Heart left ventricle (tissue), 16 donors: ENCODE measurements at regions not wholly inside any gene's neighbourhood (a gene's known extent, or its start where the extent isn't known, plus 50 kb on each side); places are given as distances from the start of the nearest gene placed in this dataset.

Source experiments
- ATAC-seq, 4 donors: fragments of 200-7000 bp; cut with Tn5 transposase; one replicate each; pipeline ENCODE4 v1.9.1; 2020 to 2022; ENCODE audit warnings: moderate library complexity in 4 of 4, mild to moderate bottlenecking in 3 of 4, moderate number of reproducible peaks in 1 of 4
- DNase-seq, 5 donors: peaks; one replicate each; pipeline ENCODE4 v3.0.0-alpha.2; 2020
- H3K27ac ChIP-seq, 12 donors: fragments of 200-600 bp; sonication (generic) in 4 of 12; one replicate each; pipeline versions ENCODE4 v1.5.0 to v1.8.0; 2016 to 2022; ENCODE audit warnings: mild to moderate bottlenecking in 2 of 12
- H3K27me3 ChIP-seq, 9 donors: fragments of 200-600 bp; sonication (generic) in 2 of 9; one replicate each; pipeline versions ENCODE4 v1.5.1 to v1.8.0; 2016 to 2022; ENCODE audit warnings: mild to moderate bottlenecking in 3 of 9
- H3K36me3 ChIP-seq, 9 donors: fragments of 200-600 bp; sonication (generic) in 2 of 9; one replicate each; pipeline versions ENCODE4 v1.5.0 to v1.8.0; 2018 to 2022; ENCODE audit warnings: mild to moderate bottlenecking in 2 of 9
- H3K4me1 ChIP-seq, 12 donors: fragments of 200-600 bp; sonication (generic) in 4 of 12; one replicate each; pipeline versions ENCODE4 v1.5.0 to v1.8.0; 2016 to 2022; ENCODE audit warnings: mild to moderate bottlenecking in 3 of 12
- H3K4me3 ChIP-seq, 12 donors: fragments of 200-600 bp; sonication (generic) in 4 of 12; one replicate each; pipeline versions ENCODE4 v1.5.0 to v1.8.0; 2017 to 2022; ENCODE audit warnings: mild to moderate bottlenecking in 9 of 12, moderate library complexity in 4 of 12
- H3K9me3 ChIP-seq, 12 donors: fragments of 200-600 bp; sonication (generic) in 4 of 12; one replicate each; pipeline versions ENCODE4 v1.5.0 to v1.8.0; 2016 to 2022; ENCODE audit warnings: mild to moderate bottlenecking in 1 of 12
- CTCF ChIP-seq, 12 donors: fragments of 200-600 bp; sonication (generic) in 4 of 12; IDR thresholded peaks; one replicate each; pipeline versions ENCODE4 v1.5.0 to v1.8.0; 2018 to 2022; ENCODE audit warnings: antibody characterized with exemption in 12 of 12, mild to moderate bottlenecking in 5 of 12
- POLR2A ChIP-seq, 2 donors: fragments of 450-650 bp; IDR thresholded peaks; one replicate each; pipeline ENCODE4 v1.6.1; 2017; ENCODE audit warnings: antibody characterized with exemption in 2 of 2, mild to moderate bottlenecking in 2 of 2, moderate library complexity in 2 of 2
- WGBS, 4 donors: extraction: QIAGEN DNeasy Blood & Tissue Kit in 2 of 4; methylation state at CpG; one replicate each; pipeline versions ENCODE4 v1.1.5 to v1.1.7; 2013 to 2018; 5-methylcytosine and 5-hydroxymethylcytosine counted together
- intact Hi-C, 10 donors: fragments of 100-400 bp; cut with DNase I; formaldehyde crosslinking; loops; one replicate each; pipeline versions ENCODE4 v1.11.1 to v1.14.2; 2022
- donor health status: ischemic (EF 13 %, LVEDD 7.1; RV severe dilation, severe dysfunction).
- donor health status: healthy with polysubstance abuse.
- donor health status: DM: no; HTN: yes; CAD: no.
- donor health status: DM: no; HTN: no; CAD: no.
- donor health status: ischemic (EF 25% LVEDD 6.9; RV normal size, moderate dysfunction).
- donor health status: ischemic (EF 25% LVEDD 5.7; RV mildly dilated, moderate dysfunction).
- donor health status: healthy.
- donor health status: DM: yes; HTN: yes; CAD: no.
- donor health status: ischemic (EF 35%, LVEDD 5.7; RV mildly dilated, moderate dysfunction).
- donor health status: nonischemic (EF 11% LVEDD 7.7; RV severe dilation, severe dysfunction).
- donor health status: DM: yes; HTN: yes; CAD: no.
- donor health status: PGD.
- donor health status: ischemic (EF 29% LVEDD 5.4; RV normal size, mild dysfunction).
- donor health status: nonischemic (EF 23%, LVEDD 6.1; RV moderate dilation, normal function).

GRCh38 chr18:68533641-68534040, 181.3 kb downstream of the TMX3 start:
- Histone ChIP-seq H3K4me1 (no peaks in the 10 kb centered on the region), H3K36me3 (no peaks in the 10 kb centered on the region), H3K27me3 (no peaks in the 10 kb centered on the region), H3K9me3 (no peaks in the 10 kb centered on the region), H3K4me3 (no peak overlapping the region), H3K27ac (no peak overlapping the region)
- 25 to 35% (median 31%) methylated on average over 2 of the region's 2 CpGs for WGBS, 4 donors
- no peak for DNase-seq
- TF ChIP-seq CTCF (IDR thresholded peaks at IDR 0.05), result no peak
- no peak for TF ChIP-seq POLR2A (IDR thresholded peaks at IDR 0.05)
- no peak for ATAC-seq
- intact Hi-C loops, result no loop called here

DNA sequence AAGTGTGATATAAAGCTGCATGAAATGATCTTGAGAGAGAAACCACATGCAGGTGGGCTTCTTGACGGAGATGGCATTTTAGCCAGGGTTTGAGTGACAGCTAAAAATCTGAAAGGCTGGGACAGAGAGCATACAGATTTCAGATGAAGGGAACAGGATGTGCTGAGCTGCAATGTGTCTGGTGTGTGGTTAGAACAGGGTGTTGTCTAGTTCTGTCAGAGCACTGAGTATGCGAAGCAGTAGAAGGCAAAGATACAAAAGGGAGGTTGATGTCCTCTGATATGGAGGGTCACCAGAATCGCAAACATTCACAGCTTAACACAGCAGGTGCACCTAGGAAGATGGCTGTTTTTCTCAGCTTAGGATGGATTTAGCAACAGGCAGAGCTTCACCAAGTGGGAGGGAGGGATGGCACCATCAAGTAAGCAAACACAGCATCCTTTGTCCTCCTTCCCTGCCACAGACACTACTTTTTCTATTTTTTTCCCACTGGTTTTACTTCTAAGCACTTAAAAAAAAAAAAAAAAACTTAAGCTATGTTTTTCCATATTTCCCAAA, 182.5 kb downstream of the TMX3 start:
- no peaks in the 10 kb centered on the region for H3K4me1 ChIP-seq
- H3K36me3 ChIP-seq, result no peaks in the 10 kb centered on the region
- no peak overlapping the region for H3K27ac ChIP-seq
- no peak for DNase-seq
- no peak for TF ChIP-seq POLR2A (IDR thresholded peaks at IDR 0.05)
- TF ChIP-seq CTCF (IDR thresholded peaks at IDR 0.05), result no peak
- no peaks in the 10 kb centered on the region for H3K27me3 ChIP-seq
- ATAC-seq, result no peak
- intact Hi-C loops, result no loop called here
- H3K9me3 ChIP-seq, result no peaks in the 10 kb centered on the region
- no peak overlapping the region for H3K4me3 ChIP-seq
- 71 to 78% (median 73%) methylated on average over 3 of the region's 3 CpGs for WGBS, 4 donors

- no peak for DNase-seq
- no peak for TF ChIP-seq POLR2A (IDR thresholded peaks at IDR 0.05)
- TF ChIP-seq CTCF (IDR thresholded peaks at IDR 0.05), result no peak
- Histone ChIP-seq H3K27ac (no peak overlapping the region), H3K36me3 (no peaks in the 10 kb centered on the region), H3K27me3 (no peaks in the 10 kb centered on the region), H3K9me3 (no peaks in the 10 kb centered on the region), H3K4me3 (no peak overlapping the region), H3K4me1 (no peaks in the 10 kb centered on the region)
- WGBS, 4 donors, result 63 to 77% (median 75%) methylated on average over 2 of the region's 2 CpGs
- intact Hi-C loops, result no loop called here
- no peak for ATAC-seq
Observed at GRCh38 chr18:68525091-68525490, 189.8 kb downstream of the TMX3 start.

GRCh38 chr18:68520406-68521075, 194.4 kb downstream of the TMX3 start:
- no peak overlapping the region for H3K27ac ChIP-seq
- intact Hi-C loops, result no loop called here
- no peak for ATAC-seq
- 63 to 75% (median 67%) methylated on average over 6 of the region's 6 CpGs for WGBS, 4 donors
- no peak for DNase-seq
- H3K4me3 ChIP-seq, result no peak overlapping the region
- H3K36me3 ChIP-seq, result no peaks in the 10 kb centered on the region
- peaks cover 0 to 4% (median 0%) of the 10 kb centered on the region in 12 donors for H3K9me3 ChIP-seq
- H3K27me3 ChIP-seq, result no peaks in the 10 kb centered on the region
- no peaks in the 10 kb centered on the region for H3K4me1 ChIP-seq
- TF ChIP-seq CTCF (IDR thresholded peaks at IDR 0.05), result no peak
- TF ChIP-seq POLR2A (IDR thresholded peaks at IDR 0.05), result no peak
